ENCODE measurements at regions not wholly inside any gene's neighbourhood (a gene's known extent, or its start where the extent isn't known, plus 50 kb on each side); places are given as distances from the start of the nearest gene placed in this dataset.
"Not testable (repeated sequence)": the region's sequence is repeated elsewhere in the genome, so short reads cannot be mapped to it uniquely, and the experiment has no call there.

DNA sequence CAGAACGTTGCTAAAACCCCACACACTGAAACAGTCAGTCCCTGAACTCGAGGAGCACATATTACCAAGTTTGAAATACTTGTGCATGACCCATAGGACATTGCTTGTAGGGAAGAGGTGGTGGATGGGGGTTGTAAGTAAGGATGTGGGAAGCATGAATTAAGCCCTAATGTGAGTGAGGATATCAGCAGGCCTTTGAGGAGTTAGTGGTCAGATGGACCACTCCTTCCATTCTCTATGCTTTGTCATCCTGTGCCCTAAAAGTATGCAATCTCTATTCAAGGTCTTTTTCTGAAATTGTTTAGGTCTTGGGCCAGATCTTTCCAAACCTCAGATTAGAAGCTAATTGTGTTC lies 70.9 kb upstream of the SAMSN1 start:
- DNase-seq (ENCODE audit: low read depth in 4 of 4, low spot score in 1 of 4): no peak

DNA sequence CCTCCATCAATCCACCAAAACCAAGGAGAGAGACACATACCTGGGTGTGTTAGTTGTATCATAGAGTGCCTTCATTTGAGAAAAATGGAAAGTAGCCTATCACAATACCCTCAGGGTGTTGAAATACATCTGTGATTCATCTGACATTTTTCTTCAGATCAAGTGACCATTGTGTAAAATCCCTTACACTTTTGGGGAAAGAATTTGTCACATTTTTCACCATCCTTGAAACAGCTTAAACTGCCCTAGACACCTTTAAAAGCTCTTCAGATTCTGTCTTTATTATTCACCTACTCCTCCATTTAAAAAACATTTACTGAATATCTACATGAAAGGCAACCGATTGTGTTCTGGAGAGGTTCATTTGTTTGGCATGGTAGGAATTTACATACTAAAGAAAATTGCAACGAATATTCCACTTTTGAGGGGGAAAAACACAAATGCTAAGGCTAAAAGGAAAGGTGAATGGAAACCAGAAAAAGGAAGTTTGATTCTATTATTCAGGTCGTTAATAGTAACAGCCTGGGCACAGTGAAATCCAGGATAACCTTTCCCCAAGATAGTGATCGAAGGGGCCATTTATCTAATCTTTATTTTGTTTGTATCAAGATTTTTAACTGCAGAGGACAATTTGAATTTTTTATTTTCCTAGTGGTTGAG lies 70.4 kb upstream of the SAMSN1 start:
- no peak for DNase-seq (ENCODE audit: low read depth in 4 of 4, low spot score in 1 of 4)

DNA sequence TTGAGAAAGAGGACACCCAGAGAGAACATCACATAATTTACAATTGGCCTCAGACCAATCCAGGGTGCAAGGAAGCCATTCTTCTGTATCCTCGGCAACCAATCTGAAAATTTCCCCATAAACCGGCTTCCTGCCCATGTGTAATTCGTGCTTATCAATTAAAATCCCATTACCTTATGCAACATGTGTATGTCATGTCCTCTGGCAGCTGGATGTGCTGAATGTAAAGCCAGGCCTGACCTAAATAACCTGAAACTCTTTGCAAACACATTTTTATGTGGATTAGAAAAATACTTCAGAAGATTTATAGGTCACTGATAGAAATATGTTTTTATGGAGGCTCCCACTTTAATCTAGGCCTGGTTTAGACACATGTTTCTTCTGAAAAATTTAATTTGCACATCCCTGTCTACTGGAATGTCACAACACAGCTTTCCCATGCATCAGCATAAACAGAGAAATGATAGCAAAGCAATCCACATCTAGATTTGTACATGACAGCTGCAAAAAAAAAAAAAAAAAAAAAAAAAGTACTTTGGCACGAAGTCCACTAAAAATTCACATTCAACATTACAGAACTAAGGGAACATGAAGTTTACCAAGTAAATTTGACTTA lies 69.4 kb upstream of the SAMSN1 start:
- no peak for DNase-seq (ENCODE audit: low read depth in 4 of 4, low spot score in 1 of 4)

DNA sequence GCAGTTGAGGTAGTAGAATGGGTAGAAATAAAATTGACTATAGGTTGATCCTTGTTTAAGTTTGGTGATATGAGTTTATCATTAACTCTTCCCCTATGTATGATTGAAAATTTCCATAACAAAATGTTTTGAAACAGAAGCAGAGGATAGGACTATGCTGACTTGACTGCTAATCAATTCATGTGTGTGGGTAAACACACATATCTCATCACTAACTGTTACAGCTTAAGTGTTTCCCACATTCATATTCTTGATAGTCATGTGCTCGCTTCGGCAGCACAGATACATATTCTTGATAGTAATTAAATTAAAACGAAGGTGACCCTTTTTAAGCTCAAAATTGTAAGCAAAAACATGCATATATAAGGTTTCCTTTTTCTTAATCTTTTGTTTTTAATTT lies 68.2 kb upstream of the SAMSN1 start:
- DNase-seq (ENCODE audit: low read depth in 4 of 4, low spot score in 1 of 4): no peak

DNA sequence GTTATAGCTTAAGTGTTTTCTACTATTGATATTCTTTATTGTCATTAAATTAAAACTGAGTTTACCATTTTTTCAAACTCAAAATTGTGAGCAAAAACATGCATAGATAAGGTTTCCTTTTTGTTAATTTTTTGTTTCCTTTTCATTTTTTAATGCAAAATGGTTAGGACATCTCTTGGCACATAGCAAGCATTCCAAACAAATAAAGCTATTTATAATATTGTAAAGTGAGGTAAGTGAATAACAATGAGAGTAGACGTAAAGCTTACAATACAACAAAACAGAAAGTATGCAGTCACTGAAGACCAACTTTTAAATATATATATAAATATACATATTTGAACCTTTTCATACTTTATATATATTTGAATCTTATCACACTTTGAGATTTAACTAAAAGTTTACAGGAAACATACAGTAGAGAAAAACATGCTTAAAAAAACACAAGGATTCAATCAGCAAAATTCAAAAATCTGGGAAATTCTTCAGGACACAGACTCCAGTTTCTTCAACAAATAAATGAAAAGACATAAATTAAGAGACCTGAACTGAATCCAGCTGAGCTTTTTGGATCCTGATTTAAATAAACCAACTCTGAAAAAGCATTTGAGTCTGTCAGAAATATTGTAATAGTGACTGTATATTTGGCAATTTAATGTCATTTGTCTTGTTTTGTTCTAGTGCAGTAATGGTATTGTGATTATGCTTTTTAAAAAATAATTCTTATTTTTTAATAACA lies 67.5 kb upstream of the SAMSN1 start:
- DNase-seq (ENCODE audit: low read depth in 4 of 4, low spot score in 1 of 4): no peak

DNA sequence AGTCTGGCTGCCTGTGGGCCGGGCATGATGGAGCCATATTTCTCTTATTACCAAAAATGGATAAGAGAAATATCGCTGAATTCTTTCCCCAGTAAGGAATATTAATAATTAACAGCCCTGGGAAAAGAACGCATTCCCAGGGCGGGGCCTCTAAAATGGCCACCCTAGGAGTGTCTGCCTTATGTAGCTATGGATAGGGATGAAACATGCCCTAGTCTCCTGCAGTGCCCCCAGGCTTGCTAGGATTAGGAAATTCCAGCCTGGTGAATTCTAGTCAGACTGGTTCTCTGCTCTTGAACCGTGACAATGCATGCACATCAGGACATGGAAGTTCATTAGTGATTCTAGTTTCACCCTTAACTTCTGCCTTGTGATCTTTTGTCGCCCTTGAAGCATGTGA lies 64.0 kb upstream of the SAMSN1 start:
- DNase-seq (ENCODE audit: low read depth in 4 of 4, low spot score in 1 of 4): not testable (repeated sequence)

DNA sequence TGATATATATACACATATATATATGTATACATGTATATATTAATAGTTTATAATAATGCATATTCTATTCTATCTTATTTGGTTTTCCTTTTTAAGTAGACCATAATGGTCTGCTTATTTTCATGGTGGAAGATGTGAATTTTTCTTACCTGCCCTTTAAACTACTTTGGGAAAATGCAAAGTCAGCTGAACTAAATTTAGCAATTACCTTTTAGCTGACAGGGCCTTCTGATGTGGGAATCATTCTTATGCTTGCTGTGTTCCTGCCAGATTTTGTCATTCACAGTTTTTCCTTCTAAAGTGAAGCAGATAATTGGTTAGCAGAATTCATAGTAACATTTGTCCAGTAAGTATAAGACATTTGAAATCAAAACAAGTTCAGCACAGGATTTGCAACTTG lies 63.2 kb upstream of the SAMSN1 start:
- DNase-seq (ENCODE audit: low read depth in 4 of 4, low spot score in 1 of 4): no peak

DNA sequence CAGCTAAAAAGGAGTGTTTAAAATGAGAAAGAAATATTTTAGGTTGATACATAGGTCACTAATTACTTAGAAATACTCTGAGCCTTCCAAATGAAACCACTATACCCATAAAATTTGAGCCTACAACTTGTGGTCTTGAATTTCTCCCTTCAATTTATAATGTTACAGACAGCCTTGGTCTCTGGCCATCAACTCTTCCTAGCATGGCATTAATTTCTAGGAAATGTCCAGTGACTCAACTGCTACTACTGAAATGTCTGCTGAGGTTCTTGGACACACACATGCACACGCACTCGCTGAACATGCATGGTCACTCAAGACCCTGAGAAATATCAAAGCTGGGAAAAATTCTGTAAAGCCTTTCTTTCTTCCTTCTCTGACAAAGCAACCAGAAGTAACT lies 61.1 kb upstream of the SAMSN1 start:
- no peak for DNase-seq (ENCODE audit: low read depth in 4 of 4, low spot score in 1 of 4)

DNA sequence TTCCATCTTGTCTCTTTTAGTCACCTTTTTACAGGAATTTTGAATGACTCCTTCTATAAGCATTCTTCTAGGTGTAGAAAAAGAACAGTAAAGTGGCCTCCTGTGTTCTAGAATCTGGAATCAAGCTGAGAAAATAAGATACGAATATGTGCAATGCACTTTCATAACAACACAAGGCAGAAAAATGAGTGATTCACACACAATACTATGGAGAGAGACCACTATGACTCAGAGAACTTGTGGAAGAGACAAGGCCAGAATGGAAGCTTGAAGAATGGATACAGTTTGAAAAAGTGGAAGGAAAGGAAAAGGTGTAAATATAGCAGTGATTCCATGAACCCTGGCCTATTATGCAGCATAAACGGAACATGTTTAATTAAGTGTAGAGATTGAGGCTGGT lies 57.1 kb upstream of the SAMSN1 start:
- no peak for DNase-seq (ENCODE audit: low read depth in 4 of 4, low spot score in 1 of 4)

DNA sequence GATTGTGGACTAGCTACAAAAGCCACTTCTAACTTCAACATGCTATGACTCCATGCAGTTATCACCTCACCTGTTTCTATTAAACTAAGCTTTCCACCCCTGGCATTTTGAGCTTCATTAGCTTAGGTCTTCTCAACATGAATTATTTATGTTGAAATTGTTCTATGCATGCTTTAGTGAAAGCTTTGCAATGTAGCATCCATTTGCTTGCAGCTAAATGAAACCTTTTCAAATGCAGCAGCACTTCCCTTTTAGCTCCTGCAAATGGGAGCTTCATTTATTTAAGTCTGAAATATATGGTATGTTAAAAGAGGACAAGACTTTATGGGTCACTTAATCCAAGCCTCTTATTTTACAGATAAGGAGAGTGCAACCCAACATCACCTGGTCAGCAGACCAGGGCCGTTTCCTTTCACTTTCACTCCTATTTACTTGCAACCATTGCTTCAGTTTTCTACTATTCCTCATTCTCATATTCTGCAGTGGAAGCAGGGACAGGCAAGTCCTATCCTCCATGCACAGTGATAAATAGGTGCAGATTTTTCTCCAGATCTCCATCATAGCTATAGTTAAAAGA lies 56.4 kb upstream of the SAMSN1 start:
- no peak for DNase-seq (ENCODE audit: low read depth in 4 of 4, low spot score in 1 of 4)

DNA sequence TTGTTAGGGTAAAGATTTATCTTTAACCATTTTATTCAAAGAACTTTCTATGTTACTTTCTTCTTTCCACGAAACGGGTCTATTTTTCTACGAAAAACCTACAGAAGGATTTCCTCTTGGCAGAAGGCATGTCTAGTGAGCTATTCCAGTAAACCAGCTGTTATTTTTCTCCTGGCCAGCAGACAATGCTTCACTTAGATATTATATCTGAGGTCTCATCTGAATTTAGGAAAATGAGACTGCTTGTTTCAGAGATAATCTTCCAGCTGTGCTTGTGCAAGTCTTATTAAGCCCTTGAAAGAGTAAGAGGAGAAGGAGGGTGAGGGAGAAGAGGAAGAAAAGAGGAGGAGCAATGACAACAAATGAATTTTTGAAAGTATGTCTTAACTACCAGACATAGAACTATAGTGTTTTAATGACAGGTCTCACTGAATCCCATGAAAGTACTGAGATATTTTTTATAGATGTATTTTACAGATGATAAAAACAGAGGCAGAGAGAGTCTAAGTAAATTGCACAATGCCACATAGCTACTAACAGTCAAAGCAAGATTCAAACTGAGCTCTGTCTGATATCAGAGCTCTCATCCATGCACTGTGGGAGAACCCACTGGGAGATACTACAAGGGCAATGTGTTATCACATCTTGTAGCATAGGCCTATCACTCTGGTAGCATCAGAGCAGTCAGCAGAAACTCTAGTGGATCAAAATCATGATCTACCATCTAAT lies 54.6 kb upstream of the SAMSN1 start:
- DNase-seq (ENCODE audit: low read depth in 4 of 4, low spot score in 1 of 4): no peak

DNA sequence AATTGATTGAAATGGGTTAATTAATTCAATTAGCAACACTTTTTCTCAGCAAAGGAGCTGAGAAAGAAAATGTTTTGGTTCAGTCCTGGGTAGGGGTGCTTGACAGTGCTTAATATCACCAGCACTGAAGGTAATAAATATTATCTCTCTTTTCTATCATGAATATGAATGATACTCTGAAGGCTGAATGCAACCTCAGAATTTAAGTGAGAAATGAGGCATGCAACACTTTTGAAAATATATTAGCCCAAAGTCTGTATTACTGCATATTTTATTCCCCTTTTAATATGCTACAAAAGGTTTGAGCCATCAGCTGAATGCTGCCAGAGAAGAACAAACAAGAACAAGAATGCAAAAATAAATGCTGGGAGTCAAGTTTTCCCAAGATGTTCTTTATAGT lies 52.0 kb upstream of the SAMSN1 start:
- no peak for DNase-seq (ENCODE audit: low read depth in 4 of 4, low spot score in 1 of 4)

All from stimulated activated CD4-positive, alpha-beta T cell treated with anti-CD3 and anti-CD28 coated beads, Interleukin-1b, Interleukin-23, amount 100 ng/mL, for 24 hours (primary cell).